Cerebellar nuclear complex (tissue), 1 donor: ENCODE measurements at regions not wholly inside any gene's neighbourhood (a gene's known extent, or its start where the extent isn't known, plus 50 kb on each side); places are given as distances from the start of the nearest gene placed in this dataset.

Experiments
- DNase-seq, 2 experiments: peaks; one replicate each; lab custom pipeline; 2025; lab: John Stamatoyannopoulos, UW

GRCh38 chr11:26035696-26036095 lies 296.2 kb upstream of the ANO3 start:
- no peak for DNase-seq

DNA sequence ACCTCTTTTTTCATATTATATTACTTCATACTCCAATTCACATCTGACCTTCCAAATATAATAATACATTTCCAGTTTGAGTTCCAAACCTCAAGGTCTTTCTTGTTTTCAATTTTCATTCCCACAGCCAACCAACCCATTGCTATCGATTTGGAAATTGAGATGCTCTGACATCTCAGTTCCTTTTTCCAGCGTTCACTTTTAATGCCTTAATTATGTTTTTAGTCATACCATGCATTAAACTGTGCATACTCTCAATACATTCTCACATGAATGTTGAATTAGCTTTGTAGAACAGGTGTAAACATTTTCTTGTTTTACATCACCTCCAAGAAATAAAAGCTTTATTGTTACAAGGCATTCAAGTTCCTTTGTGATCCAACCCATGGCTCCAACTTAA lies 294.2 kb upstream of the ANO3 start:
- no peak for DNase-seq

GRCh38 chr11:26040339-26040738 lies 291.6 kb upstream of the ANO3 start:
- DNase-seq = no peak

DNA sequence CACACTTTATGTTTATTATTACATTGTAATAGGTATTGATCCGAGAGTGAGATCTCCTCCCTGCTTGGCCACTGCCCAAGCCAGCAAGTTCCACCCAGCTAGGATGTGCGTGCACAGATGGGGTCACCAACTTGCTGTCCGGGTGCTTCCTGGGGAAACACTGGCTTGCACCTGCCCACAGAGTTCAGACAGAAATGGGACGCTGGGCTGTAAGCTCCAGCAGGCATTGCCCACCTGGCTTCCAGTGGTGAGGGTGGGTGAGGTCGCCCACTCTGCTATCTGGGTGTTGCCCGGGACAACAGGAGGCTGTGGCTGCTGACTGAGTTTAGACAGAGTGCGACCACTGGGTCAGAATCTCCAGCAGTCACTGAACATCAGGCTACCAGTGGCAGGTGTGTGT lies 289.8 kb upstream of the ANO3 start:
- DNase-seq = no peak

- no peak for DNase-seq
These were observed 288.3 kb upstream of the ANO3 start for GRCh38 chr11:26043665-26044064.

- DNase-seq = no peak
These were observed 287.5 kb upstream of the ANO3 start for GRCh38 chr11:26044389-26044788.

DNA sequence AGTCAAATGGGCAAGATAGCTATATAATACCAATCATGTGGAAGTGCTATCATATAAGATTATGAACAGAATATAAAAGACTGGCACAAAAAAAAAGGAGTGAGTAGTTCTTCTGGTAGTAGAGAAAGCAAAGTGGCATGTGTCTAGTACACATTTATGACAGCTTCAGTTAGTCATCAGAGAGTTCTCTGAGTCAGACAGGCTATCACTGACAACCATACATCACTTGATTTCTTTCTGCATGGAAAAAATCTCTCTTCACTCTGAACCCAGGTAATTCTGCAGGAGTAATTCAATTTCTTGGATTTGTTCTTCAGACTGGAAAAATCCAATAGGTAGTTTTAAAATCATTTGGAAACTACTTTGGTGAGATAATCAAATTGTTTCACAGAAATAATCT lies 286.8 kb upstream of the ANO3 start:
- no peak for DNase-seq

GRCh38 chr11:26048271-26048670 lies 283.7 kb upstream of the ANO3 start:
- DNase-seq = no peak

GRCh38 chr11:26053966-26054365 lies 278.0 kb upstream of the ANO3 start:
- no peak for DNase-seq

GRCh38 chr11:26062660-26063059 lies 269.3 kb upstream of the ANO3 start:
- DNase-seq = no peak

DNA sequence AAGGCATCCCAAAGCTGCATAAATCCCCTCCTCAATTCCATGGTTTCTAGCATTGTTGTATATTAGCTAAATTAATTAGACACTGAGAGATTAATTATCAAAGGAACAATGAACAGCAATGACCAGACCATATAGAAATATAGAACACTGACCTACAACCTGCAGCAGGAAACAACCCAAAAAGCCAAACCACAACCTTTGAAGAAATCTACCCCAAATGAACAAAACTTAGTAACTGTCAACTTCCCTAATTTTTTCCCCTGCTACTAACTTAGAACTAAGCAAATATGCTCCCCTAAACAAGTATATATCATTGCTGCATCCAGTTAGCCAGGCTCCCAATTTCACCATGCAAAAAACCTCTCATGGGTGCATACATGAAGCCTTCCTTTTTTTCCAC lies 268.0 kb upstream of the ANO3 start:
- DNase-seq = no peak

DNA sequence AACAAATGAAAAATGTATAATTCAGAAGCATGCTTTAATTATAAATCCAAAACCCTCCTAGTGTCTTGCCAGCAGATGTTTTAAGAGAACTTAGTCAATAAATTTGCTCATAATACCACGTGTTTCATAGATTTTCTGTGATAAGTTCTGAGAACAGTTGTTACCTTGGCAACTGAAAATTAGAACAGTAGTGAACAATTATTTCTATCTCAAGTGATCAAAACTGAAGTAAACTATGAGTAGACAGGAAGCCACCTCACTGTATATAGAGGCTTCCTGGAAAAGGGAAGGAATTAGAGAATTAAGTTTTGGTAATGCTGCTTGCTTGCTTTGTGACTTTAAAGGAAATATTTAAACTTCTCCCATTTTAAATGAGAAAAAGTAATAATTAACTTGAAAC lies 266.0 kb upstream of the ANO3 start:
- no peak for DNase-seq

DNA sequence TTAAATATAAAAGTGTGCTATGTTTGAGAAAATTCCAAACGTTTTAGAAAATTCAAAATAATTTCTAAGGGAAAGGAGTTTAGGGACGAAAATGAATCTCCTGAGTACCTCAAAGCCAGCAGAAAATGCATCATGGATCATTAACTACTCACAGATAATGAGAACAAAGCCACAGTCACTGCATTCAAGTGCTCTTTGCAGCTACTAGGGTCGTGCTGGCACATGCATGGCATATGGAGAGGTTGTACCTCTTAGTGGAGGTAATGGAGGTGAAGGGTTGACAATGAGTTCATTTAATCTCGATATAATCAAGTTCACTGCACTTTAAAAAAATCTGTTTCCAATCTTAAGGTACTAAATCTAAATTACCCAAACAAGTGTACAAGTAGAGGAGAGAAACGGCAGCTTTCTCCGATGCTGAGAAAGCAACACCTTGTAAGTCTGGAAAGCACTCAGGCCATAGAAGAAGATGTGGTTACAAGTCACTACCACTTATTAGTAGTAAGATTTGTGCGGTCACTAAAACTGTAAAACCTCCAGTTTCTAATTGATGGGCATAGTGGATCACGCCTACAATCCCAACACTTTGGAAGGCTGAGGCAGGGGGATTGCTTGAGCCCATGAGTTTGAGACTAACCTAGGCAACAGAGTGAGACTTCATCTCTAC lies 261.1 kb upstream of the ANO3 start:
- no peak for DNase-seq

DNA sequence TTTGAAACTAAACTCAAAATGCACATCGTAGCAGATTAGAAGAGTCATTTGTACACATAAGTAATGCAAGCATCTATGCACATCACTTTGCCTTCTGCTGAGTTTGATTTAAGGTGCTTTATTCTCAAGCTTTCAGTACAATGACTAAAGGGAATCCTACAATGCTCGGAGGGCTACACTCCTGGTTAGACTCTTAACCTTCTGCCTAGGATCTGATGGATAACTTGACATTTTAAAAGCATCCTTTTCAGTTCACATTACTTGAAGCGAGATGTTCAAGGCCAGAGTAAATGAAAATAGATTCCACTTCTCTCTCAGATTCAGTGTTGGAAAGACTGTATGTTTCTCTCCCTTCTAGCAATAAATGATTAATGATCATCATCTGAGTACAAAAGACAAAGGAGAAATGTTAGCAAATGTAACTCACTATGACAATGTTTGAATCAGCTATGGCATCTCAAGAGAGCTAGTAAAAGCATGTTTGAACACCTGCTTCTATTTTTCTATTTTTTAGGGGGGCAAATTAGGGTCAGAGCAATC lies 259.2 kb upstream of the ANO3 start:
- DNase-seq = no peak

DNA sequence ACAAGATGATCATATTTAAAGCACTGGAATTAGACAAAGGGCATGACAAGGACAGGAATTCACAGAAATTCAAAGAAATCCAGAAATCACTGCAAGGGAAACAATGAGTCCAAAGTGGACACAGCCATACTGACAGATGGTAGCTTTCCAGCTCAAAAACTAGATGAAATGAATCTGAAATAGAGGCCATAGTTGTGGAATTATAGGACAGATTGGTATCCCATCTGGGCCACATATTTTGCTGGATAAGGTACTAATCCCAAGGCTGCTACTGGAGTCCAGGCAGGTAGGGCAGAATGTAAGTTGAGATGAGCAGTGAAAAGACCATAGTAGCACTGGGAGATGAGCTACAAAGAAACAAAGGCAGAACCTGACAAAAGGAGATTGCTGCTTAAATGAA lies 258.3 kb upstream of the ANO3 start:
- peak; percentile 14 to 43 for DNase-seq

DNA sequence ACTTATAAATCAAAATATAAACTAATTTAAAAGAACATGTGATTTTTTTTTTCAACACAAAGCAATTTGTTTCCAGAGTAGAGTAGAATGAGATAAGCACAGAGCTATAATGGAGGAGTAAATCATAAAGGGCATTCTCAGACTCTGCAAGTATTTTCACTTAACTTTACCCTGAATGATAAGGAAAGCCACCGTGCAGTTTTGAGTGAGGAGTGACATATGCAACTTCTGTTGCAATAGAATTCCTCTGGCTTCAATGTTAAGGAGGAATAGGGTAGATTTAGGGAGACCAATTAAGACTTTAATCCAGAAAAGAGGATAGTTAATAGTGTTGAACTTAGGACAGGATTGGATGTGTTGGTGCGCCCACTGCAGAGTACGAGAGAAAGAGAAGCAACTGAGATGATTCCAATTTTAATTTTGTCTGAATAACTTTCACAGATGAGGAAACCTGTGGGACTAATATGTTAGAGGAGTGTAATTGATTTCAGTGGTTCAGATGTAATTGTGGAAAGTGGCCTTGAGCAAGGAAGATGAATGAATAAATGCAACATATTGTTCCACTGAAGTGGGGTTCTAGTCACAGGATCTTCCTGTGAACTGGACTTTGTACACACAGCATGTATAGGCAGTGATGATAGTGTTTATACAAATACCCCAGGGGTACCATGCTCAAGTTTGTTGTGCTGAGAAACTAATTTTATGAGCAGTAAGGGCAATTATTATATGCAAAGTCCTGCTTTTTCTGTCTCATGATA lies 255.5 kb upstream of the ANO3 start:
- no peak for DNase-seq

- no peak for DNase-seq
These were observed 253.6 kb upstream of the ANO3 start for GRCh38 chr11:26078231-26078821.

DNA sequence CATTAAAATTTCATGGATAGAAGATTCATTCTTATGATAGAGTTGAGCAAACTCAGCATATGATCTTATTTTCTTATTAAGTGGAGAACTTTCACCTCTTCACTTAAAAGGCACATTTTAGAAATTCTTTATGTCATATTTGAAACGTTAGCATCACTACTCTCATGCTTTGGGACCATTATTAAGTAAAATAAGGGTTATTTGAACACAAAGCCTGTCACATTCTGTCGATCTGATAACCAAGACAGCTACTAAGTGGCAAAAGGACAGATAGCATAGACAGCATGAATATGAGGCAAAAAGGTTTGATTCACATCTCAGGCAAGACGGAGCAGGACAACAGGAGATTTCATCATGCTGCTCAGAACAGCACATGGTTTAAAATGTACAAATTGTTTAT lies 247.6 kb upstream of the ANO3 start:
- no peak for DNase-seq

DNA sequence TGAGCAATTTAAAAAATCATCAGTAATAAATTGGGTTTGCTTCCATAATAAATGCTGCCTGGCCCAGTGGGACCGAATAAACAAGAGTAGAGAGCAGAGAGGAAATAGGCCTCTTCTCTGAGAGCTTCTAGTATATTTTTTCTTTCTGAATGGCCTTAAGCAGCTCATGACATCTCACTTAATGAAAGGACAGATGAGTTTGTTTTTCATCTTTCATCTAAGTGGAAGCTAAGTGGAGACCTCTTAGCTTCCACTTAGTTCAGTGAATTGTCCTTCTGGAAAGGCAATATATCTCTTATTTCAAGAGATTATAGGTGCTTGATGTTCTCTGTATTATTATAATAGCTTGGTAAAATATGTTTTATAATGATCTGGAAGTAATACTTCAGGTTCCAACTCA lies 245.9 kb upstream of the ANO3 start:
- no peak for DNase-seq

DNA sequence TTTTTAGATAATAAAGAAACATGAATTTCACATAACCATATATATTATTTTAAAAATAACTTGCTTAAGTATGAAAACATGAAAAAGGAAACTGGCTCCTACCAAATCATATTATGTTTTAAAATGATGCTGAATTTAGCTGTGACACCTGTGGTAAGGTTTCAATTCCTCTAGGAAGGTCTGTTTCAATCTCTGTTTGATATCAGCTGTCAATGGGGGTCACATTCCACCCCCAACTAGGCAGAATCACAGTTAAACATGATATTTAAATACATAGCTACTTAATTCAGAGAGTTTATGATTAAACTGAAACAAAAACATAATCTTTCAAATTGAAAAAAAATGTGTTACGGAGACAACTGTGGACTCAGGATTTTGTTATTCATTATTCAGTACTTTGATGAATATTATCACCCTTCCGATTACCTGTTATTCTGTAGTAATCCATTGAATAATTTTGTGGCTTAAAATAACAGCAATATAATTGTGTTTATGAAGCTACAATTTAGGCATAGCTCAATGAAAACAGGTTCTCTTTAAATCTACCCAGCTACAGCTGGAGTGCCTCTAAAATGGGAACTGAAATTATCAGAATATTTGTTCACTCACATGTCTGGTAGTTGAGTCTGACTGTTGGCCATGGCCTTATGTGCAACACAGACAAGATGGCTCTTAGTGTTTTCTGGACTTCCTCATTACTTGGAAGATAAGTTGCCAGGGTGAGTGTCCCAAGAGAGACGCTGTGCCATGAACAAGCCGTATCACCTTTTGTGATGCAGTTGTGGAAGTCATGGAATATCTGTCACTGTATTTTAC lies 244.6 kb upstream of the ANO3 start:
- DNase-seq = no peak

GRCh38 chr11:26088391-26088790 lies 243.5 kb upstream of the ANO3 start:
- no peak for DNase-seq

- DNase-seq = no peak
These were observed 241.3 kb upstream of the ANO3 start for GRCh38 chr11:26090651-26091050.
